CD4-positive, alpha-beta T cell (primary cell): ENCODE measurements at regions not wholly inside any gene's neighbourhood (a gene's known extent, or its start where the extent isn't known, plus 50 kb on each side); places are given as distances from the start of the nearest gene placed in this dataset.

ENCODE experiments used
- ATAC-seq: fragments of 200-7000 bp; cut with Tn5 transposase; one replicate; pipeline ENCODE4 v1.10.0; 2022; ENCODE audit warnings: mild to moderate bottlenecking; ENCODE audit not compliant: poor library complexity
- CTCF ChIA-PET: fragments of 350-600 bp; sonication (Branson Sonifier 250); formaldehyde crosslinking; loops from one replicate; lab custom pipeline; 2021; ENCODE audit warnings: antibody characterized with exemption, inconsistent platforms; lab: Charles Lee
- POLR2A ChIA-PET: fragments of 350-600 bp; sonication (Branson Sonifier 250); formaldehyde crosslinking; loops from one replicate; lab custom pipeline; 2021; ENCODE audit warnings: antibody characterized with exemption, inconsistent platforms; lab: Charles Lee
- DNase-seq, 14 experiments: peaks; one replicate each; pipeline ENCODE4 v3.0.0-alpha.2; 2013 to 2020; ENCODE audit warnings: mixed read lengths in 2 of 14
- H3K27ac ChIP-seq, 2 donors: one replicate each; pipeline versions ENCODE4 v1.5.1 to v1.7.0; 2013; ENCODE audit warnings: low read length in 2 of 2, low read depth in 1 of 2, mild to moderate bottlenecking in 1 of 2
- H3K27me3 ChIP-seq, 2 experiments: 1 replicate in 1 of 2; 2 replicates in 1 of 2; pipeline versions ENCODE4 v1.6.1 to v1.7.0; 2013; ENCODE audit warnings: low read length in 2 of 2, control low read depth in 1 of 2, mild to moderate bottlenecking in 1 of 2, moderate library complexity in 1 of 2; ENCODE audit not compliant: insufficient read depth in 2 of 2, control insufficient read depth in 1 of 2
- H3K36me3 ChIP-seq: one replicate; pipeline ENCODE4 v1.6.1; 2013; ENCODE audit warnings: low read length, control low read depth; ENCODE audit not compliant: insufficient read depth
- H3K4me1 ChIP-seq: one replicate; pipeline ENCODE4 v1.6.1; 2013; ENCODE audit warnings: low read length, control low read depth; ENCODE audit not compliant: insufficient read depth
- H3K4me3 ChIP-seq: one replicate; pipeline ENCODE4 v1.5.1; 2013; ENCODE audit warnings: mild to moderate bottlenecking, low read length, moderate library complexity
- H3K9me3 ChIP-seq, 2 experiments: 1 replicate in 1 of 2; 2 replicates in 1 of 2; pipeline versions ENCODE4 v1.6.1 to v1.7.0; 2013; ENCODE audit warnings: low read length in 2 of 2, mild to moderate bottlenecking in 2 of 2, control low read depth in 1 of 2, moderate library complexity in 1 of 2; ENCODE audit not compliant: control insufficient read depth in 1 of 2, insufficient read depth in 1 of 2
- H3K27ac Mint-ChIP-seq: one replicate; pipeline ENCODE4 v1.8.0; 2020; ENCODE audit warnings: mixed read lengths
- H3K27me3 Mint-ChIP-seq: one replicate; pipeline ENCODE4 v1.8.0; 2021; ENCODE audit warnings: mixed read lengths
- H3K36me3 Mint-ChIP-seq: one replicate; pipeline ENCODE4 v1.8.0; 2021; ENCODE audit warnings: low read depth, mixed read lengths
- H3K4me1 Mint-ChIP-seq: one replicate; pipeline ENCODE4 v1.8.0; 2021; ENCODE audit warnings: low read depth, mixed read lengths
- H3K4me3 Mint-ChIP-seq: one replicate; pipeline ENCODE4 v1.8.0; 2020; ENCODE audit warnings: mild to moderate bottlenecking, mixed read lengths
- H3K9me3 Mint-ChIP-seq: one replicate; pipeline ENCODE4 v1.8.0; 2020; ENCODE audit warnings: mixed read lengths
- intact Hi-C, 2 experiments: fragments of 100-400 bp; cut with DNase I in 1 of 2; cut with micrococcal nuclease in 1 of 2; formaldehyde crosslinking; loops; one replicate each; pipeline versions ENCODE4 v1.15.1 to v1.9.0; 2023 to 2025; cut with DNase I, micrococcal nuclease
- TF ChIP-seq, protein P1 (sequence below): fragments of 200-600 bp; IDR thresholded peaks from one replicate; pipeline ENCODE4 v1.8.0; 2022; ENCODE audit warnings: antibody characterized with exemption, mild to moderate bottlenecking

DNA sequence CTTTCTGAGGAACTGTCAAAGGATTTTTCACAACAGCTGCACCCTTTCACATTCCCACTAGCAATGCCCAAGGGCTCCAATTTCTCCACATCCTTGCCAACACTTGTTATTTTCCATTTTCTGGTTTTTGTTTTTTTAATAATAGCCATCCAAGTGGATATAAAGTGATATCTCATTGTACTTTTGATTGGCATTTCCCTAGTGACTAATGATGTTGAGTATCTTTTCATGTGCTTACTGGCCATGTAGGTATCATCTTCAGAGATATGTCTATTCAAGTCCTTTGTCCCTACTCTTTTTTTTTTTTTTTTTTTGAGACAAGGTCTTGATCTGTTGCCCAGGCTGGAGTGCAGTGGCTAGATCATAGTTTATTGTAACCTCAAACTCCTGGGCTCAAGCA is 115.8 kb upstream of the HAND1 start:
- Mint-ChIP-seq H3K4me1 (no peaks in the 10 kb centered on the region), H3K36me3 (no peaks in the 10 kb centered on the region), H3K4me3 (no peak overlapping the region), H3K27ac (no peak overlapping the region), H3K27me3 (peaks cover 18% of the 10 kb centered on the region), H3K9me3 (no peaks in the 10 kb centered on the region)
- ChIA-PET CTCF (no interaction called here), POLR2A (no interaction called here)
- H3K9me3 ChIP-seq = peaks cover 0 to 6% of the 10 kb centered on the region in 2 experiments
- DNase-seq = no peak
- no peaks in the 10 kb centered on the region for H3K4me1 ChIP-seq
- H3K4me3 ChIP-seq = no peak overlapping the region
- peaks cover 0 to 3% of the 10 kb centered on the region in 2 experiments for H3K27me3 ChIP-seq
- H3K36me3 ChIP-seq = no peaks in the 10 kb centered on the region
- intact Hi-C loops = no loop called here
- TF ChIP-seq, protein P1, sequence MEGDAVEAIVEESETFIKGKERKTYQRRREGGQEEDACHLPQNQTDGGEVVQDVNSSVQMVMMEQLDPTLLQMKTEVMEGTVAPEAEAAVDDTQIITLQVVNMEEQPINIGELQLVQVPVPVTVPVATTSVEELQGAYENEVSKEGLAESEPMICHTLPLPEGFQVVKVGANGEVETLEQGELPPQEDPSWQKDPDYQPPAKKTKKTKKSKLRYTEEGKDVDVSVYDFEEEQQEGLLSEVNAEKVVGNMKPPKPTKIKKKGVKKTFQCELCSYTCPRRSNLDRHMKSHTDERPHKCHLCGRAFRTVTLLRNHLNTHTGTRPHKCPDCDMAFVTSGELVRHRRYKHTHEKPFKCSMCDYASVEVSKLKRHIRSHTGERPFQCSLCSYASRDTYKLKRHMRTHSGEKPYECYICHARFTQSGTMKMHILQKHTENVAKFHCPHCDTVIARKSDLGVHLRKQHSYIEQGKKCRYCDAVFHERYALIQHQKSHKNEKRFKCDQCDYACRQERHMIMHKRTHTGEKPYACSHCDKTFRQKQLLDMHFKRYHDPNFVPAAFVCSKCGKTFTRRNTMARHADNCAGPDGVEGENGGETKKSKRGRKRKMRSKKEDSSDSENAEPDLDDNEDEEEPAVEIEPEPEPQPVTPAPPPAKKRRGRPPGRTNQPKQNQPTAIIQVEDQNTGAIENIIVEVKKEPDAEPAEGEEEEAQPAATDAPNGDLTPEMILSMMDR = no peak
- no peak for ATAC-seq
- no peak overlapping the region for H3K27ac ChIP-seq

DNA sequence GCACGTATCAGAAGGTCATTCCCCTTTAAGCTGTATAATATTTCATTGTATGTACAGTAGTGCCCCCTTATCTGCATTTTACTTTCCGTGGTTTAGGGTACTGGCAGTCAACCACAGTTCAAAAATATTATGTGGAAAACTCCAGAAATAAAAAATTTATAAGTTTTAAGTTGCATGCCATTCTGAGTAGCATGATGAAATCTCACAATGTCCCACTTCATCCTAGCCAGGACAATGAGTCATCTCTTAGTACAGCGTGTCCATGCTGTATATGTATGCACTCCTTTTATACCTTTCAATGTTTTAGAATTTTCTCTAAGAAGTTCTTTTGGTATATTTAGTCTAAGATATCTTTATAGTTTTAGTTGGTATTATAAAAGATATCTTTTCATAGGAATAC is 115.0 kb upstream of the HAND1 start:
- Mint-ChIP-seq H3K27ac (no peak overlapping the region), H3K36me3 (no peaks in the 10 kb centered on the region), H3K9me3 (no peaks in the 10 kb centered on the region), H3K27me3 (peaks cover 14% of the 10 kb centered on the region), H3K4me1 (no peaks in the 10 kb centered on the region), H3K4me3 (no peak overlapping the region)
- intact Hi-C loops = no loop called here
- Histone ChIP-seq H3K9me3 (peaks cover 0 to 6% of the 10 kb centered on the region in 2 experiments), H3K36me3 (no peaks in the 10 kb centered on the region), H3K27me3 (peaks cover 0 to 3% of the 10 kb centered on the region in 2 experiments), H3K27ac (no peak overlapping the region), H3K4me3 (no peak overlapping the region), H3K4me1 (no peaks in the 10 kb centered on the region)
- TF ChIP-seq, protein P1 = no peak
- ATAC-seq = no peak
- CTCF ChIA-PET = no interaction called here
- POLR2A ChIA-PET = no interaction called here
- no peak for DNase-seq

DNA sequence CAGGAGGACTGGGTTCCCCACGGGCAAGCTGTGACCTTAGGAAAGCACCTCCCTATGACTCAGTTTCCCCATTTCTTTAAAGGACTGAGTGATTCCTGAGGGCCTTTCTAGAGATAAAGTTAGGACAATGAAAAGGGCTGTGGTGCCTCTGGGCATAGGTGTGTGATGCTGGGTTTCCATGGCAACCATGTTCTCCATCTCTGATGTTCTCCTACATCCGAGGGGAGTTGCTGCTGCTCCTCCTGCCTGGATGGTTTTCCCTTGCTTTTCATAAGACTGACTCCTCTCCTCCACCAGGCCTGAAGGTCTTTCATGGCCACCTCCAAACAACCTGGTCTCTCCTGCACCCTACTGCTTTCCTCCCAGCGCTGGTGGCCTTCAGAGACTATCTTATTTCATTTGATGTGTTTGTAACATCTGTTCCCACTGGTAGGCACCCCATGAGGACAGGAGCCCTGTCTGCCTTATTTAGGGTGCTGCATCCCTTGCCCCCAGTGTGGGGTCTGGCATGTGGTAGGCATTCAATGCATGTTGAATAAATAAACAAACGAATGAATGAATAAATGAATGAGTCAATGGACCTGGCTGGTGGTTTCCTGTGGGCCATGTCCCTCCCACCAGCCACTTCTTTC is 112.2 kb upstream of the HAND1 start:
- Mint-ChIP-seq H3K27ac (no peak overlapping the region), H3K36me3 (no peaks in the 10 kb centered on the region), H3K27me3 (peaks cover 5% of the 10 kb centered on the region), H3K4me1 (no peaks in the 10 kb centered on the region), H3K9me3 (no peaks in the 10 kb centered on the region), H3K4me3 (no peak overlapping the region)
- Histone ChIP-seq H3K4me1 (no peaks in the 10 kb centered on the region), H3K4me3 (no peak overlapping the region), H3K36me3 (no peaks in the 10 kb centered on the region), H3K27me3 (no peaks in the 10 kb centered on the region), H3K27ac (no peak overlapping the region), H3K9me3 (no peaks in the 10 kb centered on the region)
- ChIA-PET CTCF (no interaction called here), POLR2A (no interaction called here)
- intact Hi-C loops = no loop called here
- TF ChIP-seq, protein P1 = no peak
- ATAC-seq = no peak
- DNase-seq = no peak
